ENCODE measurements at regions not wholly inside any gene's neighbourhood (a gene's known extent, or its start where the extent isn't known, plus 50 kb on each side); places are given as distances from the start of the nearest gene placed in this dataset.

- TF ChIP-seq CTCF (IDR thresholded peaks at IDR 0.05; ENCODE audit: low read depth, low read length) = no peak
- no peak for TF ChIP-seq EZH2phosphoT487 (IDR thresholded peaks at IDR 0.05; ENCODE audit: low read depth)
Measured at GRCh38 chr4:149141391-149141790, 674.3 kb downstream of the IQCM start.

All from OCI-LY3 (cell line).